GM21825 (cell line): ENCODE measurements at regions not wholly inside any gene's neighbourhood (a gene's known extent, or its start where the extent isn't known, plus 50 kb on each side); places are given as distances from the start of the nearest gene placed in this dataset.

Source experiments
- ATAC-seq: cut with Tn5 transposase; IDR thresholded peaks from one replicate; pipeline ENCODE4 v1.9.1; 2021; ENCODE audit warnings: mild to moderate bottlenecking, moderate library complexity; ENCODE audit not compliant: unreplicated experiment

GRCh38 chr11:42255906-42256305, 796.5 kb upstream of the LRRC4C start:
- ATAC-seq = no peak

GRCh38 chr11:42257534-42257933, 798.1 kb upstream of the LRRC4C start:
- no peak for ATAC-seq

GRCh38 chr11:42265072-42265471, 805.6 kb upstream of the LRRC4C start:
- ATAC-seq = no peak

GRCh38 chr11:42271306-42271705, 811.9 kb upstream of the LRRC4C start:
- no peak for ATAC-seq

- no peak for ATAC-seq
These were observed 814.5 kb upstream of the LRRC4C start for GRCh38 chr11:42273977-42274376.

GRCh38 chr11:42296910-42297309, 837.5 kb upstream of the LRRC4C start:
- ATAC-seq = no peak

GRCh38 chr11:42299780-42300179, 840.3 kb upstream of the LRRC4C start:
- no peak for ATAC-seq

- ATAC-seq = no peak
These were observed 842.3 kb upstream of the LRRC4C start for GRCh38 chr11:42301777-42302176.

GRCh38 chr11:42311514-42311913, 852.1 kb upstream of the LRRC4C start:
- no peak for ATAC-seq

GRCh38 chr11:42311944-42312343, 852.5 kb upstream of the LRRC4C start:
- no peak for ATAC-seq

- ATAC-seq = no peak
These were observed 855.8 kb upstream of the LRRC4C start for GRCh38 chr11:42315267-42315666.

- no peak for ATAC-seq
These were observed 856.4 kb upstream of the LRRC4C start for GRCh38 chr11:42315846-42316245.

GRCh38 chr11:42319921-42320320, 860.5 kb upstream of the LRRC4C start:
- ATAC-seq = no peak

GRCh38 chr11:42329929-42330565, 870.6 kb upstream of the LRRC4C start:
- ATAC-seq = no peak

GRCh38 chr11:42337786-42338455, 878.5 kb upstream of the LRRC4C start:
- ATAC-seq = no peak

GRCh38 chr11:42344204-42344792, 884.8 kb upstream of the LRRC4C start:
- no peak for ATAC-seq

GRCh38 chr11:42345933-42346332, 886.5 kb upstream of the LRRC4C start:
- ATAC-seq = no peak

- no peak for ATAC-seq
These were observed 904.2 kb upstream of the LRRC4C start for GRCh38 chr11:42363701-42364100.

- no peak for ATAC-seq
These were observed 921.7 kb upstream of the API5 start for GRCh38 chr11:42390116-42390515.

GRCh38 chr11:42397483-42397882, 914.3 kb upstream of the API5 start:
- ATAC-seq = no peak

- ATAC-seq = no peak
These were observed 904.5 kb upstream of the API5 start for GRCh38 chr11:42407341-42407740.

- ATAC-seq = no peak
These were observed 901.4 kb upstream of the API5 start for GRCh38 chr11:42410251-42410955.
